C4-2B (cell line): ENCODE measurements at regions not wholly inside any gene's neighbourhood (a gene's known extent, or its start where the extent isn't known, plus 50 kb on each side); places are given as distances from the start of the nearest gene placed in this dataset.

Experiments used
- CTCF ChIP-seq: fragments of 450-650 bp; conservative IDR thresholded peaks from 2 replicates; pipeline ENCODE4 v1.5.1; 2017; ENCODE audit warnings: mild to moderate bottlenecking
- ZFX ChIP-seq: fragments of 450-650 bp; IDR thresholded peaks from 2 replicates; pipeline ENCODE4 v1.6.1; 2017

GRCh38 chrX:35101901-35102300 is 159.3 kb downstream of the FAM47B start:
- TF ChIP-seq CTCF (no peak), ZFX (no peak)
